GM23338 (cell line): ENCODE measurements at regions not wholly inside any gene's neighbourhood (a gene's known extent, or its start where the extent isn't known, plus 50 kb on each side); places are given as distances from the start of the nearest gene placed in this dataset.

ENCODE experiments used
- ATAC-seq: fragments of 200-7000 bp; cut with Tn5 transposase; 3 replicates; pipeline ENCODE4 v1.9.1; 2020
- DNase-seq: peaks from one replicate; pipeline ENCODE4 v3.0.0-alpha.2; 2015; ENCODE audit warnings: low spot score
- H2AFZ ChIP-seq: fragments of 200-600 bp; sonication (generic); 2 replicates; pipeline ENCODE4 v1.8.0; 2016; ENCODE audit warnings: antibody characterized with exemption, mild to moderate bottlenecking, moderate library complexity
- H3F3A ChIP-seq: fragments of 200-600 bp; sonication (generic); replicated peaks from 2 replicates; pipeline ENCODE4 v1.8.0; 2017; ENCODE audit warnings: antibody characterized with exemption, mixed run types, low read depth
- H3K27ac ChIP-seq: fragments of 200-600 bp; sonication (generic); 2 replicates; pipeline ENCODE4 v1.6.1; 2016; ENCODE audit warnings: low read depth
- H3K27me3 ChIP-seq: fragments of 200-600 bp; sonication (generic); 2 replicates; pipeline ENCODE4 v1.8.0; 2016; ENCODE audit warnings: mild to moderate bottlenecking, mixed run types, moderate library complexity; ENCODE audit not compliant: insufficient read depth
- H3K36me3 ChIP-seq: fragments of 200-600 bp; sonication (generic); 2 replicates; pipeline ENCODE4 v1.8.0; 2016; ENCODE audit warnings: mild to moderate bottlenecking; ENCODE audit not compliant: insufficient read depth
- H3K4me1 ChIP-seq: fragments of 200-600 bp; sonication (generic); 2 replicates; pipeline ENCODE4 v1.8.0; 2016; ENCODE audit warnings: mild to moderate bottlenecking, moderate library complexity; ENCODE audit not compliant: insufficient read depth
- H3K4me2 ChIP-seq: fragments of 200-600 bp; sonication (generic); 2 replicates; pipeline ENCODE4 v1.7.1; 2017; ENCODE audit warnings: mixed run types
- H3K4me3 ChIP-seq: fragments of 200-600 bp; sonication (generic); 2 replicates; pipeline ENCODE4 v1.6.1; 2016; ENCODE audit warnings: mixed run types
- H3K79me2 ChIP-seq: fragments of 200-600 bp; sonication (generic); replicated peaks from 2 replicates; pipeline ENCODE4 v1.8.0; 2017; ENCODE audit warnings: mild to moderate bottlenecking; ENCODE audit not compliant: insufficient read depth
- H3K9me2 ChIP-seq: fragments of 200-600 bp; sonication (generic); 2 replicates; pipeline ENCODE4 v1.8.0; 2017; ENCODE audit not compliant: insufficient read depth
- H4K20me1 ChIP-seq: fragments of 200-600 bp; sonication (generic); replicated peaks from 2 replicates; pipeline ENCODE4 v1.8.0; 2017; ENCODE audit warnings: mild to moderate bottlenecking; ENCODE audit not compliant: insufficient read depth
- H3K27ac Mint-ChIP-seq: 2 replicates; pipeline ENCODE4 v1.8.0; 2020; ENCODE audit warnings: inconsistent platforms, mild to moderate bottlenecking, moderate library complexity, mixed read lengths
- H3K27me3 Mint-ChIP-seq: 3 replicates; pipeline ENCODE4 v1.8.0; 2022; ENCODE audit warnings: low read depth, mild to moderate bottlenecking, moderate library complexity, mixed read lengths, inconsistent platforms; ENCODE audit not compliant: insufficient read depth, poor library complexity
- H3K36me3 Mint-ChIP-seq: 3 replicates; pipeline ENCODE4 v1.8.0; 2021; ENCODE audit warnings: low read depth, mild to moderate bottlenecking, inconsistent platforms, moderate library complexity, mixed read lengths
- H3K4me1 Mint-ChIP-seq: 3 replicates; pipeline ENCODE4 v1.8.0; 2020; ENCODE audit warnings: mild to moderate bottlenecking, inconsistent platforms, mixed read lengths
- H3K4me3 Mint-ChIP-seq: 3 replicates; pipeline ENCODE4 v1.8.0; 2021; ENCODE audit warnings: moderate library complexity, mild to moderate bottlenecking, inconsistent platforms, mixed read lengths
- H3K9me3 Mint-ChIP-seq: 3 replicates; pipeline ENCODE4 v1.8.0; 2020; ENCODE audit warnings: moderate library complexity, mild to moderate bottlenecking, inconsistent platforms, mixed read lengths
- CREB1 ChIP-seq: fragments of 250-450 bp; sonication (Bioruptor Pico); IDR thresholded peaks from 2 replicates; pipeline ENCODE4 v1.5.0; 2020; ENCODE audit warnings: low read depth, mild to moderate bottlenecking, moderate library complexity
- EZH2phosphoT487 ChIP-seq: fragments of 200-600 bp; sonication (generic); IDR thresholded peaks from one replicate; pipeline ENCODE4 v1.8.1; 2018; ENCODE audit warnings: antibody characterized with exemption; ENCODE audit not compliant: unreplicated experiment
- NANOG ChIP-seq: IDR thresholded peaks from 2 replicates; pipeline ENCODE4 v1.6.1; 2016; ENCODE audit warnings: antibody characterized with exemption, borderline replicate concordance
- STAT1 ChIP-seq: IDR thresholded peaks from one replicate; pipeline ENCODE4 v1.6.1; 2016; ENCODE audit warnings: antibody characterized with exemption; ENCODE audit not compliant: unreplicated experiment
- ZNF462 ChIP-seq: fragments of 250-450 bp; sonication (Bioruptor Pico); IDR thresholded peaks from 2 replicates; pipeline ENCODE4 v1.5.0; 2020; ENCODE audit warnings: mild to moderate bottlenecking, moderate library complexity
- TF ChIP-seq, protein P1 (sequence below), 2 experiments: fragments of 200-600 bp in 1 of 2; sonication (generic) in 1 of 2; conservative IDR thresholded peaks; 2 replicates each; pipeline versions ENCODE4 v1.5.1 to v1.6.1; 2016 to 2017; ENCODE audit warnings: antibody characterized with exemption in 2 of 2, low read depth in 2 of 2, mild to moderate bottlenecking in 2 of 2, moderate library complexity in 1 of 2
- TF ChIP-seq, protein P2 (sequence below): IDR thresholded peaks from one replicate; pipeline ENCODE4 v1.6.1; 2018; ENCODE audit warnings: antibody characterized with exemption; ENCODE audit not compliant: unreplicated experiment

- Histone ChIP-seq H3K9me2 (no peaks in the 10 kb centered on the region), H3K4me2 (no peak overlapping the region), H3K36me3 (no peaks in the 10 kb centered on the region), H3K27me3 (no peaks in the 10 kb centered on the region), H3K79me2 (no peaks in the 10 kb centered on the region), H3K4me3 (no peak overlapping the region), H4K20me1 (no peaks in the 10 kb centered on the region), H3F3A (no peaks in the 10 kb centered on the region), H3K27ac (no peak overlapping the region), H2AFZ (no peak overlapping the region), H3K4me1 (no peaks in the 10 kb centered on the region)
- peak; percentile 97 for ATAC-seq
- Mint-ChIP-seq H3K27ac (no peak overlapping the region), H3K9me3 (no peaks in the 10 kb centered on the region), H3K36me3 (no peaks in the 10 kb centered on the region), H3K4me1 (no peaks in the 10 kb centered on the region), H3K27me3 (no peaks in the 10 kb centered on the region), H3K4me3 (no peak overlapping the region)
- TF ChIP-seq EZH2phosphoT487 (no peak), CREB1 (CRISPR knock-in tag) (0 out of 2 replicates have a peak, but pooled peaks have one; percentile 12), STAT1 (no peak)
- TF ChIP-seq, protein P1, sequence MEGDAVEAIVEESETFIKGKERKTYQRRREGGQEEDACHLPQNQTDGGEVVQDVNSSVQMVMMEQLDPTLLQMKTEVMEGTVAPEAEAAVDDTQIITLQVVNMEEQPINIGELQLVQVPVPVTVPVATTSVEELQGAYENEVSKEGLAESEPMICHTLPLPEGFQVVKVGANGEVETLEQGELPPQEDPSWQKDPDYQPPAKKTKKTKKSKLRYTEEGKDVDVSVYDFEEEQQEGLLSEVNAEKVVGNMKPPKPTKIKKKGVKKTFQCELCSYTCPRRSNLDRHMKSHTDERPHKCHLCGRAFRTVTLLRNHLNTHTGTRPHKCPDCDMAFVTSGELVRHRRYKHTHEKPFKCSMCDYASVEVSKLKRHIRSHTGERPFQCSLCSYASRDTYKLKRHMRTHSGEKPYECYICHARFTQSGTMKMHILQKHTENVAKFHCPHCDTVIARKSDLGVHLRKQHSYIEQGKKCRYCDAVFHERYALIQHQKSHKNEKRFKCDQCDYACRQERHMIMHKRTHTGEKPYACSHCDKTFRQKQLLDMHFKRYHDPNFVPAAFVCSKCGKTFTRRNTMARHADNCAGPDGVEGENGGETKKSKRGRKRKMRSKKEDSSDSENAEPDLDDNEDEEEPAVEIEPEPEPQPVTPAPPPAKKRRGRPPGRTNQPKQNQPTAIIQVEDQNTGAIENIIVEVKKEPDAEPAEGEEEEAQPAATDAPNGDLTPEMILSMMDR (conservative IDR thresholded peaks at IDR 0.05; ENCODE audit: low read depth in 2 of 2) = peak; percentile 37 to 47
- TF ChIP-seq, protein P2, sequence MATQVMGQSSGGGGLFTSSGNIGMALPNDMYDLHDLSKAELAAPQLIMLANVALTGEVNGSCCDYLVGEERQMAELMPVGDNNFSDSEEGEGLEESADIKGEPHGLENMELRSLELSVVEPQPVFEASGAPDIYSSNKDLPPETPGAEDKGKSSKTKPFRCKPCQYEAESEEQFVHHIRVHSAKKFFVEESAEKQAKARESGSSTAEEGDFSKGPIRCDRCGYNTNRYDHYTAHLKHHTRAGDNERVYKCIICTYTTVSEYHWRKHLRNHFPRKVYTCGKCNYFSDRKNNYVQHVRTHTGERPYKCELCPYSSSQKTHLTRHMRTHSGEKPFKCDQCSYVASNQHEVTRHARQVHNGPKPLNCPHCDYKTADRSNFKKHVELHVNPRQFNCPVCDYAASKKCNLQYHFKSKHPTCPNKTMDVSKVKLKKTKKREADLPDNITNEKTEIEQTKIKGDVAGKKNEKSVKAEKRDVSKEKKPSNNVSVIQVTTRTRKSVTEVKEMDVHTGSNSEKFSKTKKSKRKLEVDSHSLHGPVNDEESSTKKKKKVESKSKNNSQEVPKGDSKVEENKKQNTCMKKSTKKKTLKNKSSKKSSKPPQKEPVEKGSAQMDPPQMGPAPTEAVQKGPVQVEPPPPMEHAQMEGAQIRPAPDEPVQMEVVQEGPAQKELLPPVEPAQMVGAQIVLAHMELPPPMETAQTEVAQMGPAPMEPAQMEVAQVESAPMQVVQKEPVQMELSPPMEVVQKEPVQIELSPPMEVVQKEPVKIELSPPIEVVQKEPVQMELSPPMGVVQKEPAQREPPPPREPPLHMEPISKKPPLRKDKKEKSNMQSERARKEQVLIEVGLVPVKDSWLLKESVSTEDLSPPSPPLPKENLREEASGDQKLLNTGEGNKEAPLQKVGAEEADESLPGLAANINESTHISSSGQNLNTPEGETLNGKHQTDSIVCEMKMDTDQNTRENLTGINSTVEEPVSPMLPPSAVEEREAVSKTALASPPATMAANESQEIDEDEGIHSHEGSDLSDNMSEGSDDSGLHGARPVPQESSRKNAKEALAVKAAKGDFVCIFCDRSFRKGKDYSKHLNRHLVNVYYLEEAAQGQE = no peak
- peak; percentile 60 for DNase-seq
These were observed 247.6 kb upstream of the ACO1 start for GRCh38 chr9:32136700-32137339.

- Histone ChIP-seq H3K27ac (no peak overlapping the region), H3K79me2 (no peaks in the 10 kb centered on the region), H4K20me1 (no peaks in the 10 kb centered on the region), H3F3A (no peaks in the 10 kb centered on the region), H3K36me3 (no peaks in the 10 kb centered on the region), H3K4me2 (no peak overlapping the region), H2AFZ (no peak overlapping the region), H3K4me3 (no peak overlapping the region), H3K4me1 (no peaks in the 10 kb centered on the region), H3K27me3 (no peaks in the 10 kb centered on the region), H3K9me2 (peaks cover 5% of the 10 kb centered on the region)
- no peaks in the 10 kb centered on the region for H3K4me1 Mint-ChIP-seq
- DNase-seq (no peak), ATAC-seq (no peak)
- peaks cover 11% of the 10 kb centered on the region for H3K36me3 Mint-ChIP-seq
- peaks cover 20% of the 10 kb centered on the region for H3K9me3 Mint-ChIP-seq
- H3K4me3 Mint-ChIP-seq = no peak overlapping the region
- peaks cover 5% of the 10 kb centered on the region for H3K27me3 Mint-ChIP-seq
- no peak overlapping the region for H3K27ac Mint-ChIP-seq
- TF ChIP-seq NANOG (no peak), ZNF462 (CRISPR knock-in tag) (no peak)
- TF ChIP-seq, protein P1 (conservative IDR thresholded peaks at IDR 0.05; ENCODE audit: low read depth in 2 of 2) = no peak
These were observed 242.4 kb upstream of the ACO1 start for GRCh38 chr9:32142074-32142473.
